OCI-LY1 (cell line): ENCODE measurements at regions not wholly inside any gene's neighbourhood (a gene's known extent, or its start where the extent isn't known, plus 50 kb on each side); places are given as distances from the start of the nearest gene placed in this dataset.

Source experiments
- H2AFZ ChIP-seq: fragments of 200-600 bp; sonication (generic), shearing (Covaris generic); 2 replicates; pipeline ENCODE4 v1.6.0; 2014; ENCODE audit warnings: antibody characterized with exemption, mild to moderate bottlenecking, low read length
- H3F3A ChIP-seq: fragments of 200-600 bp; sonication (generic), shearing (Covaris generic); 2 replicates; pipeline ENCODE4 v1.6.0; 2014; ENCODE audit warnings: mild to moderate bottlenecking, antibody characterized with exemption, low read length, moderate library complexity; ENCODE audit not compliant: insufficient read depth
- H3K27ac ChIP-seq: fragments of 200-600 bp; sonication (generic); 2 replicates; pipeline ENCODE4 v1.5.1; 2014; ENCODE audit warnings: low read length, mixed run types, mild to moderate bottlenecking, low read depth; ENCODE audit not compliant: poor library complexity, severe bottlenecking
- H3K27me3 ChIP-seq: fragments of 200-600 bp; sonication (generic); 2 replicates; pipeline ENCODE4 v1.6.0; 2014; ENCODE audit warnings: antibody characterized with exemption, mild to moderate bottlenecking, low read length, moderate library complexity; ENCODE audit not compliant: insufficient read depth
- H3K36me3 ChIP-seq: fragments of 200-600 bp; sonication (generic); 2 replicates; pipeline ENCODE4 v1.6.1; 2014; ENCODE audit warnings: mild to moderate bottlenecking, antibody characterized with exemption, low read length, moderate library complexity, mixed read lengths; ENCODE audit not compliant: insufficient read depth
- H3K4me1 ChIP-seq: fragments of 200-600 bp; sonication (generic); 2 replicates; pipeline ENCODE4 v1.5.1; 2014; ENCODE audit warnings: mild to moderate bottlenecking, low read length, moderate library complexity; ENCODE audit not compliant: insufficient read depth, severe bottlenecking
- H3K4me2 ChIP-seq: fragments of 200-600 bp; sonication (generic), shearing (Covaris generic); 2 replicates; pipeline ENCODE4 v1.6.1; 2014; ENCODE audit warnings: low read length
- H3K4me3 ChIP-seq: fragments of 200-600 bp; sonication (generic); 2 replicates; pipeline ENCODE4 v1.5.1; 2014; ENCODE audit warnings: low read length, low read depth, mild to moderate bottlenecking, mixed read lengths; ENCODE audit not compliant: poor library complexity, severe bottlenecking
- H3K79me2 ChIP-seq: fragments of 200-600 bp; shearing (Covaris generic); 2 replicates; pipeline ENCODE4 v1.6.1; 2016; ENCODE audit warnings: mixed run types, low read length, mixed read lengths; ENCODE audit not compliant: insufficient read depth
- H3K9ac ChIP-seq: fragments of 200-600 bp; sonication (generic), shearing (Covaris generic); 2 replicates; pipeline ENCODE4 v1.6.1; 2014; ENCODE audit warnings: mild to moderate bottlenecking, low read length, mixed read lengths
- H3K9me2 ChIP-seq: fragments of 200-600 bp; sonication (generic), shearing (Covaris generic); 2 replicates; pipeline ENCODE4 v1.6.1; 2014; ENCODE audit warnings: low read depth, mild to moderate bottlenecking, low read length, mixed read lengths
- H3K9me3 ChIP-seq: fragments of 200-600 bp; shearing (Covaris generic); 2 replicates; pipeline ENCODE4 v1.6.1; 2014; ENCODE audit warnings: low read length, mixed read lengths
- H4K20me1 ChIP-seq: fragments of 200-600 bp; sonication (generic), shearing (Covaris generic); 2 replicates; pipeline ENCODE4 v1.6.0; 2016; ENCODE audit warnings: mild to moderate bottlenecking, low read length; ENCODE audit not compliant: insufficient read depth
- CTCF ChIP-seq: fragments of 200-600 bp; sonication (generic), shearing (Covaris generic); IDR thresholded peaks from 2 replicates; pipeline ENCODE4 v1.5.1; 2017; ENCODE audit warnings: mild to moderate bottlenecking, antibody characterized with exemption, low read length, moderate library complexity, mixed read lengths
- EZH2 ChIP-seq: fragments of 200-600 bp; sonication (generic), shearing (Covaris generic); IDR thresholded peaks from 2 replicates; pipeline ENCODE4 v1.8.0; 2017; ENCODE audit warnings: borderline replicate concordance, mixed run types, mild to moderate bottlenecking, antibody characterized with exemption, low read length, moderate library complexity, mixed read lengths

- Histone ChIP-seq H3K4me3 (no peak overlapping the region), H3K4me2 (no peak overlapping the region), H3K36me3 (no peaks in the 10 kb centered on the region), H4K20me1 (no peaks in the 10 kb centered on the region), H3K4me1 (no peaks in the 10 kb centered on the region), H3K9me3 (no peaks in the 10 kb centered on the region), H3K9ac (no peak overlapping the region), H3K9me2 (no peaks in the 10 kb centered on the region), H3K27ac (no peak overlapping the region), H3F3A (no peaks in the 10 kb centered on the region), H2AFZ (no peak overlapping the region), H3K79me2 (no peaks in the 10 kb centered on the region), H3K27me3 (no peaks in the 10 kb centered on the region)
- no peak for TF ChIP-seq CTCF
- no peak for TF ChIP-seq EZH2
Measured at GRCh38 chr16:5188318-5188988, 90.9 kb upstream of the EEF2KMT start.

- no peaks in the 10 kb centered on the region for H3F3A ChIP-seq
- no peak for TF ChIP-seq CTCF
- no peak for TF ChIP-seq EZH2
- H3K27me3 ChIP-seq: no peaks in the 10 kb centered on the region
- no peaks in the 10 kb centered on the region for H3K36me3 ChIP-seq
- H3K4me1 ChIP-seq: no peaks in the 10 kb centered on the region
- H3K79me2 ChIP-seq: no peaks in the 10 kb centered on the region
- H3K9me3 ChIP-seq: no peaks in the 10 kb centered on the region
- no peak overlapping the region for H2AFZ ChIP-seq
- H3K9ac ChIP-seq: no peak overlapping the region
- H3K9me2 ChIP-seq: no peaks in the 10 kb centered on the region
- H3K4me3 ChIP-seq: no peak overlapping the region
- H3K4me2 ChIP-seq: no peak overlapping the region
- no peak overlapping the region for H3K27ac ChIP-seq
- no peaks in the 10 kb centered on the region for H4K20me1 ChIP-seq
Measured at GRCh38 chr16:5187402-5187952, 89.9 kb upstream of the EEF2KMT start.

- TF ChIP-seq CTCF (no peak), EZH2 (no peak)
- no peaks in the 10 kb centered on the region for H3K27me3 ChIP-seq
- H3K36me3 ChIP-seq: no peaks in the 10 kb centered on the region
Measured at GRCh38 chr16:5186381-5186903, 88.8 kb upstream of the EEF2KMT start.

More at GRCh38 chr16:5186381-5186903, 88.8 kb upstream of the EEF2KMT start:
- Histone ChIP-seq H2AFZ (no peak overlapping the region), H3K4me1 (no peaks in the 10 kb centered on the region), H4K20me1 (no peaks in the 10 kb centered on the region), H3K9me2 (no peaks in the 10 kb centered on the region), H3K4me2 (no peak overlapping the region), H3K9me3 (no peaks in the 10 kb centered on the region), H3K79me2 (no peaks in the 10 kb centered on the region), H3K27ac (no peak overlapping the region), H3K4me3 (no peak overlapping the region), H3F3A (no peaks in the 10 kb centered on the region), H3K9ac (no peak overlapping the region)
